ENCODE measurements at regions not wholly inside any gene's neighbourhood (a gene's known extent, or its start where the extent isn't known, plus 50 kb on each side); places are given as distances from the start of the nearest gene placed in this dataset.
"Not testable (repeated sequence)": the region's sequence is repeated elsewhere in the genome, so short reads cannot be mapped to it uniquely, and the experiment has no call there.

- DNase-seq (ENCODE audit: low spot score) (no peak), FAIRE-seq (no peak)
These were observed 284.6 kb upstream of the ANKRD50 start for GRCh38 chr4:124997124-124997523.

GRCh38 chr4:124993838-124994237 lies 281.3 kb upstream of the ANKRD50 start:
- no peak for FAIRE-seq
- DNase-seq (ENCODE audit: low spot score): no peak

GRCh38 chr4:124990398-124990797 lies 277.9 kb upstream of the ANKRD50 start:
- DNase-seq (ENCODE audit: low spot score): no peak
- FAIRE-seq: no peak

DNA sequence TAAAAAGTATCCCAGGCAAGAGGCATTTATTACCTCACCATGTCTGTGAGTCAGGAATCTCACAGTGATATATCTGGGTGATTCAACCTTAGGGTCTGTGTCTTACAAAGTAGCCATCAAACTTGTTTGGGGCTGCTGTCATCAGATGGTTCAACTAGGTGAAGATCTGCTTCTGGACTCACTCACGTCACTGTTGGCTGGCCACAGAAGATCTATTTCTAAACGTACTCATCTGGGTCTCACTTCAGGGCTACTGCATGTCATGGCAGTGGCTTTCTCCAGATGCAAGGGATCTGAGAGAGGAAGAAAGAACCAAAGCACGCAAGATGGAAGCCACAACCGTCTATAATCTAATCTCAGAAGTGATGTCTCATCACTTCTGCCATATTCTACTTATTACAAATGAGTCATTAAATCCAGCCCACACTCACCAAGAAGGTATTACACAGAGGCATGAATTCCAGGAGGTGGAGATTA lies 267.8 kb upstream of the ANKRD50 start:
- peak; percentile 4 for DNase-seq (ENCODE audit: low spot score)

GRCh38 chr4:124978536-124978935 lies 266.0 kb upstream of the ANKRD50 start:
- FAIRE-seq; DNase-seq (ENCODE audit: low spot score): not testable (repeated sequence)

More for the DNA sequence above, 267.8 kb upstream of the ANKRD50 start:
- FAIRE-seq: no peak

GRCh38 chr4:124977045-124977444 lies 264.5 kb upstream of the ANKRD50 start:
- DNase-seq (ENCODE audit: low spot score) (no peak), FAIRE-seq (no peak)

- DNase-seq (ENCODE audit: low spot score) (no peak), FAIRE-seq (no peak)
These were observed 261.6 kb upstream of the ANKRD50 start for GRCh38 chr4:124974152-124974551.

GRCh38 chr4:124973716-124974115 lies 261.2 kb upstream of the ANKRD50 start:
- DNase-seq (ENCODE audit: low spot score): no peak

DNA sequence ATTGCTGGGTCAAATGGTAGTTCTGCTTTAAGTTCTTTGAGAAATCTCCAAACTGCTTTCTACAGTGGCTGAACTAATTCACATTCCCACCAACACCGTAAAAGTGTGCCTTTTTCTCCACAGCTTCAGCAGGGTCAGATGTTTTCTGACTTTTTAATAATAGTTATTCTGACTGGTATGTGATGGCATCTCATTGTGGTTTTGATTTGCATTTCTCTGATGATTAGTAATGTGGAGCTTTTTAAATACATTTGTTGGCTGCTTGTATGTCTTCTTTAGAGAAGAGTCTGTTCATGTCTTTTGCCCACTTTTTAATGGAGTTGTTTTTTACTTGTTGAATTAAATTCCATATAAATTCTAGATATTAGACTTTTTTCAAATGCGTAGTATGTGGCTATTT lies 257.5 kb upstream of the ANKRD50 start:
- FAIRE-seq (no peak), DNase-seq (ENCODE audit: low spot score) (no peak)

More at GRCh38 chr4:124973716-124974115, 261.2 kb upstream of the ANKRD50 start:
- FAIRE-seq: no peak

GRCh38 chr4:124965497-124965891 lies 253.0 kb upstream of the ANKRD50 start:
- DNase-seq (ENCODE audit: low spot score) (no peak), FAIRE-seq (no peak)

- no peak for FAIRE-seq
- DNase-seq (ENCODE audit: low spot score): no peak
These were observed 252.4 kb upstream of the ANKRD50 start for GRCh38 chr4:124964852-124965496.

- DNase-seq (ENCODE audit: low spot score): no peak
- FAIRE-seq: no peak
These were observed 251.7 kb upstream of the ANKRD50 start for GRCh38 chr4:124964251-124964650.

- DNase-seq (ENCODE audit: low spot score) (no peak), FAIRE-seq (no peak)
These were observed 248.7 kb upstream of the ANKRD50 start for GRCh38 chr4:124961138-124961750.

DNA sequence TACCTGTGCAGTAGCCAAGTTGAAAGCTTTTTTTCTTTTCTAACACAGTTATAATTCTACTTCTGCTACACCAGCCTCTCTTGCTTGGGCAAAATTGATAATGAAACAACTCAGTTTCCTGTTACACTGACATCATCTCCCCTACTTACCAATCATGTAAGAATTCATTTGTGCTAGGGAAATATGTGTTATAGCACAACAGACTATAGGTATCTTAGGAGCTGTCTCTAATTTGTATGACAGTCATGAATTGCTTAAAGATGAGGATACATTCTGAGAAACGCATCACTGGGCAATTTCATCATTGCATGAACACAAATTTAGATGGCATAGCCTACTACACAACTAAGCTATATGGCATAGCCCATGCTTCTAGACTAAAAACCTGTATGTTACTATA lies 246.3 kb upstream of the ANKRD50 start:
- DNase-seq (ENCODE audit: low spot score) (no peak), FAIRE-seq (no peak)

GRCh38 chr4:124955476-124955875 lies 242.9 kb upstream of the ANKRD50 start:
- FAIRE-seq: no peak
- DNase-seq (ENCODE audit: low spot score): no peak

DNA sequence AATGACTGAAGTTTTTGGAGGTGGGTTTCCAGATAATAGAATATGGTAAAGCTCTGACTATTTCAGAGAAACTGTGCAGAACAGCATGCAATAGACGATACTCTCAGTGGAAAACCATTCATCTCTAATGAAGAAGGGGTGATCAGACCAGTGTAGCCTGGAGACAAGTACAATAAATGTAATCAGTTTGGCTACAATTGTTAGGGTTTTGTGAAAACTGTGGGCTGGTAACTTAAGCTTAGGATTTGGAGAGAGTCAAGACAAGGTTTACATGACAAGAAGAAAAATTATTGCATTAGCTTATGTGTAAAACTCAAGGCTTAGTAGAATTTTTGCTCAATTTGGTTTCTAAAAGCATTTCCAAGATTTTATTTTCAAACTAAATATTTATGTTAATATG lies 241.5 kb upstream of the ANKRD50 start:
- FAIRE-seq (no peak), DNase-seq (ENCODE audit: low spot score) (no peak)

- FAIRE-seq (no peak), DNase-seq (ENCODE audit: low spot score) (no peak)
These were observed 241.0 kb upstream of the ANKRD50 start for GRCh38 chr4:124953486-124953885.

DNA sequence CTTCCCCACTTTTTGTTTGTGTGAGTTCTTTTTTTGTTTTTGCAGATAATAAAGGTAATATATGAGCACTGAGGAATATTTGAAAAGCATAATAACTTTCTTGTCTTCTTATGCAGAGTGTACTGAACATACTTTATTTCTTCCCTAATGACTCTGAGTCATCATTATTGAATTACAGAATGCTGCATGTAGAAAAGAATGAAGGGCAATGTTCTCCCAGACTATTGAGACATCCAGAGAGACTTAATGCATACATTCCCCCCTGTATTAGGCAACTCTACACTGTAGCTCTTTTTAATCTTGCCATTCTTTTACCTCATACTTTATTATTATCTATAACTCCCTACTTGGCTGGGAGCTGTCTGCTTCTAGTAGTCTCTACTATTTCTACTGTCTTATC lies 240.5 kb upstream of the ANKRD50 start:
- DNase-seq (ENCODE audit: low spot score) (no peak), FAIRE-seq (no peak)

GRCh38 chr4:124952601-124953000 lies 240.1 kb upstream of the ANKRD50 start:
- FAIRE-seq: no peak

GRCh38 chr4:124948976-124949597 lies 236.6 kb upstream of the ANKRD50 start:
- peak; percentile 77 for FAIRE-seq
- peak; percentile 55 for DNase-seq (ENCODE audit: low spot score)

More at GRCh38 chr4:124952601-124953000, 240.1 kb upstream of the ANKRD50 start:
- DNase-seq (ENCODE audit: low spot score): no peak

- FAIRE-seq (no peak), DNase-seq (ENCODE audit: low spot score) (no peak)
These were observed 235.2 kb upstream of the ANKRD50 start for GRCh38 chr4:124947622-124948265.

- FAIRE-seq (no peak), DNase-seq (ENCODE audit: low spot score) (no peak)
These were observed 234.2 kb upstream of the ANKRD50 start for GRCh38 chr4:124946696-124947095.
